ENCODE measurements at regions not wholly inside any gene's neighbourhood (a gene's known extent, or its start where the extent isn't known, plus 50 kb on each side); places are given as distances from the start of the nearest gene placed in this dataset.

GRCh38 chr17:31588034-31588433 lies 196.6 kb downstream of the RAB11FIP4 start:
- no peak for DNase-seq

Data from muscle of back (tissue), 3 donors.